ENCODE measurements at regions not wholly inside any gene's neighbourhood (a gene's known extent, or its start where the extent isn't known, plus 50 kb on each side); places are given as distances from the start of the nearest gene placed in this dataset.

- TF ChIP-seq CTCF (conservative IDR thresholded peaks at IDR 0.05), result no peak
- no peak for TF ChIP-seq ZFX (IDR thresholded peaks at IDR 0.05)
Measured at GRCh38 chr12:124438437-124439056, 128.9 kb downstream of the NCOR2 start.

Data from C4-2B (cell line).